GM21619 (cell line): ENCODE measurements at regions not wholly inside any gene's neighbourhood (a gene's known extent, or its start where the extent isn't known, plus 50 kb on each side); places are given as distances from the start of the nearest gene placed in this dataset.
"Not testable (repeated sequence)": the region's sequence is repeated elsewhere in the genome, so short reads cannot be mapped to it uniquely, and the experiment has no call there.

ENCODE experiments used
- ATAC-seq: cut with Tn5 transposase; IDR thresholded peaks from one replicate; pipeline ENCODE4 v1.9.1; 2021; ENCODE audit not compliant: unreplicated experiment

DNA sequence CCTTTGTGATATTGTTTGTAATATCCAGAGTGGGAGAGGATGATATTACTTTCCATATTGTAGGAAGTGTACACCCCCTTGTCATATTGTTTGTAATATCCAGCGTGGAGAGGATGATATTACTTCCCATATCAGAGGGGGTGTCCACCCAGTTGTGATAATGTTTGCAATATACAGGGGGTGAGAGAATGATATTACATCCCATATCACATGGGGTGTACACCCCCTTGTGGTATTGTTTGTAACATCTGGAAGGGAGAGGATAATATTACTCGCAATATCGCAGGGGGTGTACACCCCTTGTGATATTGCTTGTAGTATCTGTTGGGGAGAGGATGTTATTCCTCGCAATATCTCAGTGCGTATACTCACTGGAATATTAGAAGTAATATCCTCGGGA is 61.5 kb downstream of the PRSS23 start:
- no peak for ATAC-seq

DNA sequence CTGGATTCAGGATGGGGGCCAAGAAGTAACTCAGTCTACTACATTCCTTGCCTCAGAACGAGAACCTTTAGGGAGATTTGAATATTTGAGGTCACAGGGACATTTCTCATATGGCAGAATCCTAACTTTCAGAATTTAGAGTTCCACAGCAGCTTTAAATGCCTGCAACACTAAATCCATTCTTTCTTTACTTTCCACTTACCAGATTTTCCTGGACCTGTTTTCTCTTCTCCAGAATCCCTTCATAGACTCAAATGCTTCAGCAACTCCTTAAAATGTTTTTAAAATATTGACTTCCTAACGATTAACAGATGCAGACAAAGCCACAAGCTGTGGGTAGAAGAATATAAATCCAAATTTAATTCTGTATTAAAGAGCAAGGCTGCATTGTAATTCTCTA is 63.1 kb downstream of the PRSS23 start:
- ATAC-seq, result no peak

DNA sequence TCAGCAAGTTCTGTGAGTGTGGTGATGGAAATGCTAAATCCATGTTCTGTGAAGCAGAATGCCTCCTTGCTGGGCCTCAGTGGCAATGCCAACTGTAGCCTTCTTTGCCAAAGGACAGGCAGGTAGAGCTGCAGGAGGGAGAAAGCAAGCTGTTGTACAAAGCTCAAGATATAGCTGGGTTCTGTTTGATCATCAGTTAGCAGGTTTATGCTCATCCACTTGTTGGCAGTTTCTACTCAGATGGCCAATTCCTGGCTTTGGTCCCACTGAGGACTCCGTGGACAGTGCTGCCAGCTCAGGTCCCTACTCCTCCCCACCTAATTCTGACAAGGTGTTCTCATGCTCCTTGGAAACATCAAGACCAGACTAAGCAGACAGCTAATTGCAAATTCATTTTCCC is 65.1 kb downstream of the PRSS23 start:
- no peak for ATAC-seq

DNA sequence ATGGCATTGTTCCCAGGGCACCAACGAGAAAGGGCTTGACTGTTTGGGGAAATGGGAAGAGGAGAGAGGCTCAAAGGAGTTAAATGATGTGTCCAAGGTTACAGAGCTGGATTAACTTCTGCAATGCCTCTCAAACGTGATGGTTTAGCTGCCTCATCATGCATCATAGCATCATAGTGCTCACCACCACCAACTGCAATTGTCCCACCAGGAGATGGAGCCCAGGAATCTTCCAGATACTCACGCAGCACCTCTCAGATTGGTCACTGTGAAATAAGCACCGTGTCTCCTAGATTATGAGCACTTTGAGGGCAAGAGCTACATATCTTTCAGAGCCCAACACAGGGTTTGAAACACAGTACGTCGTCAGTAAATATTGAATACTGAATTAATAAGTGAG is 69.2 kb downstream of the PRSS23 start:
- ATAC-seq, result no peak

DNA sequence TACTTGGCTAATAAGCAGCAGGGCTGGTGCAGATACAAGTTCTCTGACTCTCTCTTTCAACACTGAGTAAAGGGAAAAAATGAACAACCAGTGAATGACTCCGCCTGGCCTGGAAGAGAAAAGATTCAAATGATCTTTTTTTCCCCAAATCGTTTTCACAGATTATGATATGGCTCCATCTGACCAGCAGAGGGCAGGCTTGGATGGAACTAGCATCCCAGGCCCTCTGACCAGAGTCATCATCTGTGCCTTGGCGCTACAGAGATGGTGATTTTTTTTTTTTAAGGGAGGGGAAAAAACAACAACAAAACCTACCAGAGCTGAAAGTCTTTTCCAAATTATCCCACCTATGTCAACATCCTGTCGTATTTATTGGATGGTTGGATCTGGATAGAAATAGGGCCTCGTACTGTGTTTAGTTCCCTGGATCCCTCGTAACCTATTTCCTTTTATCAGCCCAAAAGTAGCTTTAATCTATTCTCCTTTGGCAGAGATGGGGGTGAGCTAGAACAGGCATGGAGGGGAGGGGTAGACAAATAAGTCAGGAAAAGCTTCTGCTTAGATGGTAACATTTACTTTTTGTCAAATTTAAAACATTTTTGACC is 69.7 kb downstream of the PRSS23 start:
- peak; percentile 78 for ATAC-seq

DNA sequence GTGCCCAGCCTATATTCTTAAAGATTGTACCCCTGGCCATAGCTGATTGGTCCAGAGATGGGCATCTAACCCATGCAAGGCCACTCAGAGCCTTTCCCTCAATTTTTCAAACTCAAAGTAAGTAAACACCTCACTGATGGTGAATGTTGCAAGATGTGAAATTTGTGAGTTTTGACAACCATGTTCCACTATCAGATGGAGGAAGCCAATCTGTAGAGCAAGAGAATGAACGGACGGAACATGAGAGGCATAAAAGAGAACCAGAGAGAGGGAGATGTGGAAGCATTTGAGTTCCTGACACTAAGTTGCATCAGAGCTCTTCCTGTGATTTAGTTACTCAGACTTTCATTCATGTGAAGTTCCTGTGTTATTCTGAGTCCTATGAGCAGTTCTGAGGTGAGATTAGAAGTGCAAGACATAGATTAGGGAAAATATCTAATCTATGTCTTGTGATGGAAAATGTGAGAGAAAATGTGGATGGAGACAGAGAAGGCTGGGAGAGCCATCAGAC is 73.3 kb downstream of the PRSS23 start:
- no peak for ATAC-seq

DNA sequence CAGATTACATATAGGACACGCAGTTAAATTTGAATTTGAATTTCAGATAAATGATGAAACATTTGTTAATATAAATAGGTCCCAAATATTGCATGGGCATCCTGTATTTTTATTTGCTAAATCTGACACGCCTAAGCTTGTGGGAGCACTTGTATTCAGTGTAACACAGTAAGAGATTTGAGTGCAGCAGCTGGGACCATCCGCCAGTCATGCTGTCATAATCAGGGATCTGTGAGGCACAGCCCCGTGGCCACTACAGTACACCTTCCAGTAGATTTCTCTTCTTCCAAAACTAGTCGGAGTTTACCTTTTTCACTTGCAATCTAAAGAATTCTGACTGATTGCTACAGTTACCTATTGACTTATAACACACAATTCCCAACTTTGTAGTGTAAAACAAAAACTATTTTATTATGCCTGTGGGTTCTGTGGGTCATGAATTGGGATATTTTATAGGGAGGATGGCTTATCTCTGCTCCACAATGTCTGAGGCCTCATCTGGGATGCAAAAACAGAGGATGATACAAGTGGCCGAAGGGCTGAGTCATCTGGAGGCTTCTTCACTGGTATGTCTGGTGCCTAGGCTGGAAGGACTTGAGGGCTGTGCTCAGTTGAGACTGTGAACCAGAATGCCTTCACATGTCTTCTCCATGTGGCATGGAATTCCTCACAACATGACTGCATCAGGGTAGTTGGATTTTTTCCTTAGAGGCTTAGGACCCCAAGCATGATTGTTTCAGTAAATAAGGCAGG is 74.1 kb downstream of the PRSS23 start:
- ATAC-seq, result no peak

DNA sequence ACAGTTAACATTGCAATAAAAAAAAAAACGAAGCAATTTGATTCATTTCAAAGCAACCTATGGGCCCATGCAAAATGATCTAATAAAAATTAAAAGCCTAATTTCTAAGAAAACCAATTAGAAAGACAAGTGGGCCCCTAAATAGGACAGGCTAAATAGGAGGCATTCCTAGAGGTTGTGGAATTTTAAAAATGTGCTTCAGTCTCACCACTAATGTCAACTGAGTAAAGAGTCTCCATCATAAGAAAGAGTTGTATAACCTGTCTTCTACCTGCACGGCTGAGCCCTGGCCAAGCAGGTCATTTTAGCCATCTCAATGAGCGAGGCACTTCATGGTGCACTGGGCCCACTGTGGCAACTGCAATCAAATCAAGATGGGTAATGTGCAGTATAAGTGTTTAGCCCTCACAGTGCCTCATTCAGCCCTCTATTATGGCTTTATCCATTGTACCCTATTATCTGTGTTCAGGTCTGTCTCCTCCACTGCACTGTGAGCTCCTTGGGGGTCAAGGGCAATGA is 76.4 kb downstream of the PRSS23 start:
- no peak for ATAC-seq

DNA sequence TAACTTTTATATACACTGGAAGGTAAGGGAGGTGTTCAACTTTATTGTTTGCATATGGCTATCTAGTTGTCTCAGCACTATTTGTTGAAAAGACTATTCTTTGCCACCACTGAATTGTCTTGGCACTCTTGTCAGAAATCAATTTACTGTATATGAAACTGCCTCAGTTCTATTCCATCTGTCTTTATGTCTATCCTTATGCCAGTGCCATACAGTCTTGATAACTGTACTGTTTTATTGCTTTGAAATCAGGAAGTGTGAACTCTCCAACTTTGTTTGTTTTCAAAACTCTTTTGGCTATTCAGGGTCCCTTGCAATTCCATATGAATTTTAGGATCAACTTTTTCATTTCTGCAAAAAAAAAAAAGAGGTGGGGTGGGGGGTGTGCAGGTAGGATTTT is 77.2 kb downstream of the PRSS23 start:
- no peak for ATAC-seq

DNA sequence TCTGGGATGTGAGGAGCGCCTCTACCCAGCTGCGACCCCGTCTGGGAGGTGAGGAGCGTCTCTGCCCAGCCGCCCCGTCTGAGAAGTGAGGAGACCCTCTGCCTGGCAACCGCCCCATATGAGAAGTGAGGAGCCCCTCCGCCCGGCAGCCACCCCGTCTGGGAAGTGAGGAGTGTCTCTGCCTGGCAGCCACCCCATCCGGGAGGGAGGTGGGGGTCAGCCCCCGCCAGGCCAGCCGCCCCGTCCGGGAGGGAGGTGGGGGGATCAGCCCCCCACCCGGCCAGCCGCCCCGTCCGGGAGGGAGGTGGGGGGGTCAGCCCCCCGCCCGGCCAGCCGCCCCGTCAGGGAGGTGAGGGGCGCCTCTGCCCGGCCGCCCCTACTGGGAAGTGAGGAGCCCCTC is 76.0 kb downstream of the FZD4 start:
- ATAC-seq, result not testable (repeated sequence)

DNA sequence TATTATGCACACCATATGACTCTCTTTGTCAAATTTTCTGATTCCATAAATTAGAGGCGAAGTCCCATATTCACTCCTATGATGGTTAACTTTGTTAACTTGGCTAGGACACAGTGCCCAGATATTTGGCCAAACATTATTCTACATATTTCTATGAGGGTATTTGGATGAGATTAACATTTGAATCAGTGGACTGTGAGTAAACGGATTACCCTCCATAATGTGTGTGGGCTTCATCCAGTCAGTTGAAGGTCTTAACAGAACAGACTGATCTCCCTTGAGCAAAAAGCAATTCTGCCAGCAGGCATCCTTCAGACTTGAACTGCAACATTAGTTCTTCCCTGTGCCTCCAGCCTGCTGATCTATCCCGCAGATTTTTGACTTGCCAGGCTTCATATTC is 69.9 kb downstream of the FZD4 start:
- ATAC-seq, result no peak

DNA sequence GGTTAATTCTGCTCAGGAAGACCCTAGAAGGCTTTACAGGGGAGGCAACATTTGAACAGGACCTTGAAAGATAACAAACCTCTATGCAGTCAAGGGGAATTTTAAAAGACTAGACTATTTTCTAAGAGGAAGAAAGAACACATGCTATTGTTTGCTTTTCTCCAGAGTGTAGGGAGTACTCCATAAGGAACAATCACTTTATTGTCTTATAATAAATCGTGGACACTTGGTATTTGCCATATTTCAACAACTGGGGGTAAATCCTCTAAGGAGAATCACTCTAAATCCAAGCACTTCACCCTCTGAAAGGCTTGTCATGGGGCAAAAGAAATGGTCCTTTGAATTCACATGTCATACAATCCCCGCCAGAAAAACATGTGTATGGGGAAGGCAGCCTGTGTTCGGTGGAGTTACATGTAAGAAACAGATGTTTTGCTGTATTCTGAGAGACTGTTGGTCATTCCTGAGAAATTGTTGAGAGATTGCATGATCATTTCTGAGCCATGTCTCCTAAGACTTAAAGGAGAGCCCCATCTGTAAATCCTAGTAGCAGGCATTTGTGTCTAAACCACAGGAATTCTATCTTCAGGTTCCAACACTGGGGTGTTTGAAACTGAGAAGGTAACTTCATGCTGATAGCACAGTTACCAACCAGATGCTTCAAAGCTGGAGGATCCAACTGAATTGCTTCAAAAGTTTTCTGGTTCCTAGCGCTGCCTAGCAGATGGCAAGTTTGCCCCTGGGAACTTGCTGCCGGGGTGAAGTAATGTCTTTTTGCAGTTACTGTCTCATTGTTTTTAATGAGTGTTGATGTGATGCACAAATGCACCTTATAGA is 66.8 kb downstream of the FZD4 start:
- no peak for ATAC-seq

DNA sequence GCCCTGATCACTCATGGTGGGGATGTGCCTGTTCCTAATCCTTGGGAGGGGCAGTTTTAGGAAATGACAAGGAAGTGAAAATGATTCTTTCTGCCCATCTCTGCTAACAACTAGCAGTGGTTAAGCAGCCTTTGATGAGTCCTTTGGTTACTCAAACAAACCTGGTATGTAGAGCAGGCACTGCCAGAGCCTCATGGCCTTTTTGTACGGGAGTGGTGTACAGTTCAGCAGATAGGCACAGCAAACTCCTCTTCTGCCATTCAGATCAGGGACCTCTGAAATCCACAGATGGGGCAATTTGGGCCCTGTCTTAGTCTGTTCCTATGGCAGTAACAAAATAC is 66.2 kb downstream of the FZD4 start:
- no peak for ATAC-seq

DNA sequence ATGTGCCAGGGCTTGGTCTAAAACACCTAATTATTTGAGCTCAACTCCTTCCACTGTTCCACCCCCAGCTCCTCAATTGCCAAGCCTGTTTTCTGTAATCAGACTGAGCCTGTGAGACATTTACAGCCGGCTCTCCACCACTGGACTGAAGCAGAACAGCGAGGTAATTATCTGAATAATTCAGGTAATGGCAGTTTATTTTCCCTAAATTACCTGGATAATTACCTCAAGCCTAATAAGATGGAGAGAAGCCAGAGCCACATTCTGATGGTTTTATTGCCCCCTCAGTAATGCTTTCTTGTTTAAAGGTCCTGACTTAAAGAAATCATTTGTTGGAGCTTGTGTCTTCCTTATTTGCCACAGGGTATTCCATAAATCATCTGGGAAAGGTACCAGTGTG is 64.2 kb downstream of the FZD4 start:
- no peak for ATAC-seq

DNA sequence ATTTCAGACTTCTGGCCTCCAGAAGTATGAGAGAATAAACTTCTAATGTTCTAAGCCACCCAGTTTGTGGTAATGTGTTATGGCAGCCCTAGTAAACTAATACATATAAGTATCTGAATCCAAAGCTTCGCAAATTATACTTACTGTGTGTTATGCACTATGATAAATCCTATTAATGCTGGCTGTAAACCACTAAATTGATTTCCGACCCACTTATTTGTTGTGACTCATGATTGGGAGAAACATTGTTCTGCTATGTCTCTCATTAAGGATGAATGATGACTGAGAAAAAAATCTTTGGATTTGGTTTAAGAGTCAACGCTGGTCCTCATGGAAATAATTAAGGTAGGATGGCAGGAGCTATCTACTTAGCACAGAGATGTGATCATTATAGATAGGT is 62.0 kb downstream of the FZD4 start:
- no peak for ATAC-seq
